Daoy (cell line): ENCODE measurements at regions not wholly inside any gene's neighbourhood (a gene's known extent, or its start where the extent isn't known, plus 50 kb on each side); places are given as distances from the start of the nearest gene placed in this dataset.

ENCODE experiments used
- DNase-seq: peaks from one replicate; pipeline ENCODE4 v3.0.0-alpha.2; 2015; ENCODE audit warnings: low read depth

- DNase-seq, result peak; percentile 79
Observed at GRCh38 chr2:220279372-220279771, 651.9 kb downstream of the SLC4A3 start.

- no peak for DNase-seq
Observed at GRCh38 chr2:220279840-220280239, 652.4 kb downstream of the SLC4A3 start.

- no peak for DNase-seq
Observed at GRCh38 chr2:220280736-220281135, 653.3 kb downstream of the SLC4A3 start.

- DNase-seq, result no peak
Observed at GRCh38 chr2:220281771-220282170, 654.3 kb downstream of the SLC4A3 start.

GRCh38 chr2:220282236-220282635, 654.8 kb downstream of the SLC4A3 start:
- DNase-seq, result no peak

GRCh38 chr2:220293966-220294365, 666.5 kb downstream of the SLC4A3 start:
- DNase-seq, result no peak

GRCh38 chr2:220296174-220296573, 668.7 kb downstream of the SLC4A3 start:
- no peak for DNase-seq

GRCh38 chr2:220297093-220297492, 669.7 kb downstream of the SLC4A3 start:
- no peak for DNase-seq

- no peak for DNase-seq
Observed at GRCh38 chr2:220300806-220301205, 673.4 kb downstream of the SLC4A3 start.

- no peak for DNase-seq
Observed at GRCh38 chr2:220302756-220303155, 675.3 kb downstream of the SLC4A3 start.

GRCh38 chr2:220309215-220309614, 681.8 kb downstream of the SLC4A3 start:
- no peak for DNase-seq

GRCh38 chr2:220310451-220310861, 683.0 kb downstream of the SLC4A3 start:
- peak; percentile 20 for DNase-seq

- DNase-seq, result no peak
Observed at GRCh38 chr2:220315098-220315823, 687.8 kb downstream of the SLC4A3 start.

GRCh38 chr2:220318037-220318436, 690.6 kb downstream of the SLC4A3 start:
- DNase-seq, result no peak

GRCh38 chr2:220318508-220318907, 691.1 kb downstream of the SLC4A3 start:
- DNase-seq, result no peak

- no peak for DNase-seq
Observed at GRCh38 chr2:220320326-220320725, 692.9 kb downstream of the SLC4A3 start.

GRCh38 chr2:220332886-220333285, 705.5 kb downstream of the SLC4A3 start:
- DNase-seq, result no peak

GRCh38 chr2:220334210-220334609, 706.8 kb downstream of the SLC4A3 start:
- peak; percentile 80 for DNase-seq

- DNase-seq, result peak; percentile 13
Observed at GRCh38 chr2:220334871-220335590, 707.6 kb downstream of the SLC4A3 start.

GRCh38 chr2:220335591-220335915, 708.1 kb downstream of the SLC4A3 start:
- DNase-seq, result peak; percentile 13

- no peak for DNase-seq
Observed at GRCh38 chr2:220336771-220337170, 709.3 kb downstream of the SLC4A3 start.

GRCh38 chr2:220337611-220338440, 710.4 kb downstream of the SLC4A3 start:
- no peak for DNase-seq

- DNase-seq, result no peak
Observed at GRCh38 chr2:220341014-220341413, 713.6 kb downstream of the SLC4A3 start.
